ENCODE measurements at regions not wholly inside any gene's neighbourhood (a gene's known extent, or its start where the extent isn't known, plus 50 kb on each side); places are given as distances from the start of the nearest gene placed in this dataset.
A peak's percentile ranks its signal among the peaks of the same experiment; 100 is the strongest.

DNA sequence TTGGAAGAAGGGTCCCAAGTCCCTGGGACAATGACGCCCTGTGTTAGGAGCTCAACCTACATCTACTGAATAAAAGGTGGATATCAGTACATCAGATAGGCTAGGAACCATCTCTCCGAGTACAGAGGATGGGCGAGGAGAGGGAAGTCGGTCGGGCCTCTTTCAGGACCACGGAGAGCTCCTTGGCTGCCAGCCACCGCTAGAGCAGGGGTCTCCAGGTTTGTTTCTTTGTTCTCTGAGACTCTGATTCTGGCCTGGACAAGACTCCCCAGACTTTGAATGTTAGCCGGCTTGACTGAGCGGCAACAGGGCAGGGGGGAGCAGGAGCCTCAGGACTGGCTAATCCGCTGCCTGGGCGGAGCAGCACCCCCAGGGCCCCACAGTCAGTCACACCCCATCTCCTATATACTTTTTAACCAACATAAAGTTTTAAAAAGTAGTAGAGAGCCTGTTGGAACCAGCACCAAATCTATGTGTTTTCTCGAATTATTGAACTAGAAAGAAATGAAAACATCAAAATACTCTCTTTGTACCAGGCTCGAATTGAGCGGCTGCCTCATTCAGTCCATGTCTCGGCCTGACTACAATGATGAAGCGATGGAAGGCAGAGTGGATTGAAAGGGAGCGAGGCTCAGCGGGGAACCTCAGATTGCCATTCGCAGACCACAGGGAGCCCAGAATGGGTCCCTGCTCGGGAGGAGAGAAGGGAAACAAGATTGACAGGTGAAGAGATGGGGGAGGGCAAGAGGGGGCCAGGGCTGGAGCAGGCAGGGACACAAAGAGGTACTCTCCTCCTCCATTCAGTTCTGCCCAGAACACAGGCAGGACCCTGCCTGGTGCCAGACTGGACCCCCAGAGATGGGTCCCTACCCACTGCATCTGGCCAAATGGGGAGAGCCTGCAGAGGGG lies 131.6 kb downstream of the TPRA1 start:
- Histone ChIP-seq H3K4me1 (replicated peaks in 1 of 2) (peaks cover 6 to 21% of the 10 kb centered on the region in 2 donors), H3K36me3 (replicated peaks in 1 of 2) (no peaks in the 10 kb centered on the region), H3K4me3 (no peak overlapping the region), H3K9me3 (replicated peaks in 1 of 3) (no peaks in the 10 kb centered on the region), H3K27me3 (peaks cover 28% of the 10 kb centered on the region), H3K27ac (no peak overlapping the region)
- TF ChIP-seq POLR2A (IDR thresholded peaks at IDR 0.05): no peak
- TF ChIP-seq, protein P1, sequence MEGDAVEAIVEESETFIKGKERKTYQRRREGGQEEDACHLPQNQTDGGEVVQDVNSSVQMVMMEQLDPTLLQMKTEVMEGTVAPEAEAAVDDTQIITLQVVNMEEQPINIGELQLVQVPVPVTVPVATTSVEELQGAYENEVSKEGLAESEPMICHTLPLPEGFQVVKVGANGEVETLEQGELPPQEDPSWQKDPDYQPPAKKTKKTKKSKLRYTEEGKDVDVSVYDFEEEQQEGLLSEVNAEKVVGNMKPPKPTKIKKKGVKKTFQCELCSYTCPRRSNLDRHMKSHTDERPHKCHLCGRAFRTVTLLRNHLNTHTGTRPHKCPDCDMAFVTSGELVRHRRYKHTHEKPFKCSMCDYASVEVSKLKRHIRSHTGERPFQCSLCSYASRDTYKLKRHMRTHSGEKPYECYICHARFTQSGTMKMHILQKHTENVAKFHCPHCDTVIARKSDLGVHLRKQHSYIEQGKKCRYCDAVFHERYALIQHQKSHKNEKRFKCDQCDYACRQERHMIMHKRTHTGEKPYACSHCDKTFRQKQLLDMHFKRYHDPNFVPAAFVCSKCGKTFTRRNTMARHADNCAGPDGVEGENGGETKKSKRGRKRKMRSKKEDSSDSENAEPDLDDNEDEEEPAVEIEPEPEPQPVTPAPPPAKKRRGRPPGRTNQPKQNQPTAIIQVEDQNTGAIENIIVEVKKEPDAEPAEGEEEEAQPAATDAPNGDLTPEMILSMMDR (IDR thresholded peaks at IDR 0.05): no peak
- DNase-seq: peak in 1 of 7 donors; percentile 28
- WGBS, 4 donors: 34 to 55% (median 36%) methylated on average over 17 to 20 of the region's 20 CpGs
- intact Hi-C loops (cut with DNase I): loop anchor here (5.0 to 10.0 kb wide), 5 partner anchors 464 to 934 kb away; partner anchors contain the start of genes CHST13 (in 1 of the 2) and PLXNA1 (in 1 of the 2)

DNA sequence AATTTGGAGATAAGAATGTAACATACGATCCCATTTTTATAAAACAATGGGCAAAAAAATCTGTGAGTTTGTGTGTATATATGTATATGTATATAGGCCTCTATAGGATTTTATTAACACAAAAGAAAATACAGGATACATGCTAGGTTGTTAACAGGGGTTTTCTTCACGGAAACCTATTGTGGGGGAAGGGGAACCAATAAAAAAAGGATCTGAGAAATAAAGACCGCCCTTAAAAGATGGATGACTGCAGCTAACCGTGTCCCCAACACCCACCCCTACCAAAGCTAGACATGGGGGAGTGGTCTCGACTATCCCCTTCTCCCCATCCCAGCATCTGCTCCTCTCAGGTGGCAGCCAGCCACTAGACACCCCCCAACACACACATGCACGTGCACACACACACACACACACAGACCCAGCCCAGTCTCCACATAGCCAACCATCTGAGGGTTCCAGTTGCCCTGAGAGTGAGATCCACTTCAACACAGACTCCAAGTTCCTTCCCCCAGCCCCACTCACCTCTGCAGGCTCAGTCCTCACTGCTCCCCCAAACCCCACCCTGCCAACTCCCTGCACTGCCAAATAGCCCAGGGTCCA lies 132.9 kb downstream of the TPRA1 start:
- intact Hi-C loops (cut with DNase I): loop anchor here (5.0 to 10.0 kb wide), 5 partner anchors 463 to 933 kb away; partner anchors contain the start of genes CHST13 (in 1 of the 2) and PLXNA1 (in 1 of the 2)
- H3K27me3 ChIP-seq: peaks cover 34% of the 10 kb centered on the region
- no peak for TF ChIP-seq POLR2A (IDR thresholded peaks at IDR 0.05)
- TF ChIP-seq, protein P1 (IDR thresholded peaks at IDR 0.05): no peak
- H3K4me3 ChIP-seq: no peak overlapping the region
- peaks cover 6 to 21% of the 10 kb centered on the region in 2 donors for H3K4me1 ChIP-seq (replicated peaks in 1 of 2)
- WGBS, 4 donors: 55 to 66% (median 57%) methylated on average over 5 to 6 of the region's 6 CpGs
- no peak for DNase-seq
- H3K36me3 ChIP-seq (replicated peaks in 1 of 2): no peaks in the 10 kb centered on the region
- no peaks in the 10 kb centered on the region for H3K9me3 ChIP-seq (replicated peaks in 1 of 3)
- no peak overlapping the region for H3K27ac ChIP-seq

DNA sequence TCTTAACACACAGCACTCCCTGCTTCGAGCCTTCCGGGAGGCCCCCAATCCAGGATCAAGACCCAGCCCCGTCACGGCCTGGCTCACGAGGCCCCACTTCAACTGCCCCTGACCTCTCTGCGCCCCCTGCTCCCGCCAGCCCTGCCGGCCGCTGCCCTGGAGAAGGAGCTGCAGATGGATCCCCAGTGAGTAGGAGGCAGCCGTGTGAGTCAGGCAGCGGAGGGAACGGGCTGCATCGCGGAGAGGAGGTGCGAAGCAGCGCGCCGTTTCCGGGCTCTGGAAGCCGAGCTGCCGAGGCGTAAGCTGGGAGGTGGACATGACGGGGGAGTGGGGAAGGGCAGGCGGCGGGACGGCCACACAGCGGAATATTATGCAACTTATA lies 133.4 kb downstream of the TPRA1 start:
- peaks cover 6 to 21% of the 10 kb centered on the region in 2 donors for H3K4me1 ChIP-seq (replicated peaks in 1 of 2)
- intact Hi-C loops (cut with DNase I): loop anchor here (5.0 to 10.0 kb wide), 5 partner anchors 462 to 932 kb away; partner anchors contain the start of genes CHST13 (in 1 of the 2) and PLXNA1 (in 1 of the 2)
- DNase-seq: peak in 6 of 7 donors; percentile 25 to 64 (median 54)
- no peaks in the 10 kb centered on the region for H3K9me3 ChIP-seq (replicated peaks in 1 of 3)
- peaks cover 34% of the 10 kb centered on the region for H3K27me3 ChIP-seq
- no peaks in the 10 kb centered on the region for H3K36me3 ChIP-seq (replicated peaks in 1 of 2)
- H3K4me3 ChIP-seq: no peak overlapping the region
- 1 to 5% (median 3%) methylated on average over 14 to 27 of the region's 27 CpGs for WGBS, 4 donors
- TF ChIP-seq, protein P1 (IDR thresholded peaks at IDR 0.05): no peak
- TF ChIP-seq POLR2A (IDR thresholded peaks at IDR 0.05): no peak
- peak overlapping the region in 1 of 5 donors; percentile 38 for H3K27ac ChIP-seq
